ENCODE measurements at regions not wholly inside any gene's neighbourhood (a gene's known extent, or its start where the extent isn't known, plus 50 kb on each side); places are given as distances from the start of the nearest gene placed in this dataset.

DNA sequence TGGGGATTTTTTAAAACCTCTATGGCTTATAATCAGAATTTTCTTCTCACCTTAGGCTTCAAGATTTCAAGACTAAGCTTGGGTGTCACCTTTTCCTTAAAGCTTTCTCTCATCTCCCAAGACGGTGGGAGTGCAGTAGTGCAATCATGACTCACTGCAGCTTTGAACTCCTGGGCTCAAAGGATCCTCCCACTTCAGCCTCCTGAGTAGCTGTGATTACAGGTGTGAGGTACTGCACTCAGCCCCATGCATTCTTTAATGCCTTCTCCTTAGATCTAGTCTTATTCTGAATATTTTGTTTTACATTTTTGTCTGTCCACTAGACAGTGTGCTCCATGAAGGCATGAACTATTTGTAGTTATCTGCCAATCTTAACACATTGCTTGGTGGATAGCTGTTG lies 55.7 kb upstream of the FAT3 start:
- DNase-seq (no peak), ATAC-seq (no peak)
- no peaks in the 10 kb centered on the region for H3K4me1 ChIP-seq
- no peaks in the 10 kb centered on the region for H3K36me3 ChIP-seq
- in situ Hi-C loops (cut with MboI; ENCODE audit: low sequenced_read_pairs in 4 of 4) (no loop called here), intact Hi-C loops (cut with DNase I; ENCODE audit: low total_unique reads) (no loop called here)
- no peaks in the 10 kb centered on the region for H3K27me3 ChIP-seq
- no peaks in the 10 kb centered on the region for H3K9me3 ChIP-seq
- H3K4me3 ChIP-seq: no peak overlapping the region
- TF ChIP-seq, protein P1, sequence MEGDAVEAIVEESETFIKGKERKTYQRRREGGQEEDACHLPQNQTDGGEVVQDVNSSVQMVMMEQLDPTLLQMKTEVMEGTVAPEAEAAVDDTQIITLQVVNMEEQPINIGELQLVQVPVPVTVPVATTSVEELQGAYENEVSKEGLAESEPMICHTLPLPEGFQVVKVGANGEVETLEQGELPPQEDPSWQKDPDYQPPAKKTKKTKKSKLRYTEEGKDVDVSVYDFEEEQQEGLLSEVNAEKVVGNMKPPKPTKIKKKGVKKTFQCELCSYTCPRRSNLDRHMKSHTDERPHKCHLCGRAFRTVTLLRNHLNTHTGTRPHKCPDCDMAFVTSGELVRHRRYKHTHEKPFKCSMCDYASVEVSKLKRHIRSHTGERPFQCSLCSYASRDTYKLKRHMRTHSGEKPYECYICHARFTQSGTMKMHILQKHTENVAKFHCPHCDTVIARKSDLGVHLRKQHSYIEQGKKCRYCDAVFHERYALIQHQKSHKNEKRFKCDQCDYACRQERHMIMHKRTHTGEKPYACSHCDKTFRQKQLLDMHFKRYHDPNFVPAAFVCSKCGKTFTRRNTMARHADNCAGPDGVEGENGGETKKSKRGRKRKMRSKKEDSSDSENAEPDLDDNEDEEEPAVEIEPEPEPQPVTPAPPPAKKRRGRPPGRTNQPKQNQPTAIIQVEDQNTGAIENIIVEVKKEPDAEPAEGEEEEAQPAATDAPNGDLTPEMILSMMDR (IDR thresholded peaks at IDR 0.05 in 4 of 5, conservative IDR thresholded peaks at IDR 0.05 in 1 of 5): no peak
- TF ChIP-seq POLR2A (IDR thresholded peaks at IDR 0.05): no peak
- H3K27ac ChIP-seq: no peak overlapping the region

DNA sequence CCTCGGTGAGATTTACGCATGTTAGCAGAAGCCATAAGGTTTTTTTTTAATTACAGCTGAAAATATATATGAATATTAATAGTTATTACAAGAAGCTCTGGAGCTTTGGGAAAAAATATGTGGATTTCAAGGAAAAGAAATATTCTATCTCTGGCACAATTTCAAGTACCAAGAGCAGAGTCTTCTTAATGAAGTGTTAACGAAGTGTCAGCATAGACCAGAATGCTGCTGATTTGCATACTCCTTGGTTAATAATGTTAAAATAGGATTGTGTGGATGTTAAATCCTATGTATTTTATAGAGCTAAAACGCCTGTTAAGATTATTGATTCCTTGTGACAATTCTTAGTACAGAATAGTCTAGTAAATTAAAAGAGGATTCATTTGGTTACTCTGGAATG lies 57.0 kb upstream of the FAT3 start:
- H3K27ac ChIP-seq: no peak overlapping the region
- no peaks in the 10 kb centered on the region for H3K4me1 ChIP-seq
- no peaks in the 10 kb centered on the region for H3K9me3 ChIP-seq
- no peak overlapping the region for H3K4me3 ChIP-seq
- DNase-seq: no peak
- in situ Hi-C loops (cut with MboI; ENCODE audit: low sequenced_read_pairs in 4 of 4) (no loop called here), intact Hi-C loops (cut with DNase I; ENCODE audit: low total_unique reads) (no loop called here)
- H3K27me3 ChIP-seq: no peaks in the 10 kb centered on the region
- TF ChIP-seq POLR2A (IDR thresholded peaks at IDR 0.05): no peak
- TF ChIP-seq, protein P1 (IDR thresholded peaks at IDR 0.05 in 4 of 5, conservative IDR thresholded peaks at IDR 0.05 in 1 of 5): no peak
- no peak for ATAC-seq
- H3K36me3 ChIP-seq: no peaks in the 10 kb centered on the region

GRCh38 chr11:92166335-92166734 lies 58.3 kb upstream of the FAT3 start:
- in situ Hi-C loops (cut with MboI; ENCODE audit: low sequenced_read_pairs in 4 of 4) (no loop called here), intact Hi-C loops (cut with DNase I; ENCODE audit: low total_unique reads) (no loop called here)
- no peak for ATAC-seq
- H3K27me3 ChIP-seq: no peaks in the 10 kb centered on the region
- H3K4me3 ChIP-seq: no peak overlapping the region
- no peaks in the 10 kb centered on the region for H3K36me3 ChIP-seq
- no peak overlapping the region for H3K27ac ChIP-seq
- H3K9me3 ChIP-seq: no peaks in the 10 kb centered on the region
- no peak for DNase-seq
- no peaks in the 10 kb centered on the region for H3K4me1 ChIP-seq
- TF ChIP-seq POLR2A (IDR thresholded peaks at IDR 0.05): no peak
- TF ChIP-seq, protein P1 (IDR thresholded peaks at IDR 0.05 in 4 of 5, conservative IDR thresholded peaks at IDR 0.05 in 1 of 5): no peak

DNA sequence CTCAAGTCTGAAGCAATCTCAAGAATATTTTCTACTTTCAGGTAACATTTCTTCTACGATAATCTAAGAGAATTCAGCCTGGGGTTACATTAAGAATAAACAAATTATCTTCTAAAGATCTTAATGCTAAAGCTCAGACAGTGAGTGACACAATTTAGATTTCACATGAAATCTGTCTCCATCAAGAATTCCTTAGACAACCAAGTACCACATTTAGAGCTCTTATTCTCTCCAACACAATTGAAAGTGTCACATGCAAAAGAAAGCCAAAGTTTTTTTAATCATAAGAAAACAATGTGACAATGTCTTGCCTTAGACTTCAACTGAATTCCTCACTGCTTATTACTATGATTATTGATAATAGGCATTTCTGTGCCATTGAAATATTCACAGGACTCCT lies 60.7 kb upstream of the FAT3 start:
- Histone ChIP-seq H3K4me1 (no peaks in the 10 kb centered on the region), H3K36me3 (no peaks in the 10 kb centered on the region), H3K27me3 (no peaks in the 10 kb centered on the region), H3K9me3 (no peaks in the 10 kb centered on the region), H3K27ac (no peak overlapping the region), H3K4me3 (no peak overlapping the region)
- DNase-seq (no peak), ATAC-seq (no peak)
- TF ChIP-seq POLR2A (IDR thresholded peaks at IDR 0.05): no peak
- TF ChIP-seq, protein P1 (IDR thresholded peaks at IDR 0.05 in 4 of 5, conservative IDR thresholded peaks at IDR 0.05 in 1 of 5): no peak
- intact Hi-C loops (cut with DNase I; ENCODE audit: low total_unique reads) (no loop called here), in situ Hi-C loops (cut with MboI; ENCODE audit: low sequenced_read_pairs in 4 of 4) (no loop called here)

DNA sequence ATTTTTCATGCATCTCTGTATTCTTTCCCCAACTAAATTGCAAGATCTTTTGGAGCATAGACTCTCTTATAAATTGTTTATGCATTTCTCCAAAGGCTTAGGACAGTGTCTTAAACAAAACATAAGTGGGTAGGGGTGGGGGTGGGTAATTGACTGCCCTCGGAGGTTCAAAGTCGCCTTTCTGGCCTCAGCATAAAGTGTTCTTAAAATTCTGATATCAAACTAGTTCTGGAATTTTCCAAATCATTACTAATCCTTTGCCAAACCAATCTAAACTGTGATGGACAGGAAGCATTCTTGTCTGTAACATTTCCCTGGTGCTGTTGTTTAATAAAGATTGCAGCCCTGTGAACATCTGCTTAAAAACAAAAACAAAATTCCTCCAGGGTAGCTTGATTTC lies 61.8 kb upstream of the FAT3 start:
- in situ Hi-C loops (cut with MboI; ENCODE audit: low sequenced_read_pairs in 4 of 4): no loop called here

More for the DNA sequence above, 61.8 kb upstream of the FAT3 start:
- Histone ChIP-seq H3K36me3 (no peaks in the 10 kb centered on the region), H3K27ac (no peak overlapping the region), H3K9me3 (no peaks in the 10 kb centered on the region), H3K27me3 (no peaks in the 10 kb centered on the region), H3K4me3 (no peak overlapping the region), H3K4me1 (no peaks in the 10 kb centered on the region)
- DNase-seq (no peak), ATAC-seq (no peak)
- intact Hi-C loops (cut with DNase I; ENCODE audit: low total_unique reads): no loop called here
- TF ChIP-seq, protein P1 (IDR thresholded peaks at IDR 0.05 in 4 of 5, conservative IDR thresholded peaks at IDR 0.05 in 1 of 5): no peak
- no peak for TF ChIP-seq POLR2A (IDR thresholded peaks at IDR 0.05)
